ENCODE measurements at regions not wholly inside any gene's neighbourhood (a gene's known extent, or its start where the extent isn't known, plus 50 kb on each side); places are given as distances from the start of the nearest gene placed in this dataset.

- no peak for DNase-seq
These were observed 422.6 kb upstream of the SETBP1 start for GRCh38 chr18:44258086-44258485.

GRCh38 chr18:44258576-44258975 is 422.1 kb upstream of the SETBP1 start:
- no peak for DNase-seq

GRCh38 chr18:44259610-44260009 is 421.1 kb upstream of the SETBP1 start:
- no peak for DNase-seq

- no peak for DNase-seq
These were observed 415.3 kb upstream of the SETBP1 start for GRCh38 chr18:44265437-44265836.

- DNase-seq, result no peak
These were observed 407.4 kb upstream of the SETBP1 start for GRCh38 chr18:44273298-44273697.

GRCh38 chr18:44280479-44280878 is 400.2 kb upstream of the SETBP1 start:
- no peak for DNase-seq

- DNase-seq, result no peak
These were observed 394.6 kb upstream of the SETBP1 start for GRCh38 chr18:44286049-44286448.

GRCh38 chr18:44290366-44290977 is 390.2 kb upstream of the SETBP1 start:
- DNase-seq, result peak in 1 of 3 donors; percentile 15

GRCh38 chr18:44298566-44298965 is 382.1 kb upstream of the SETBP1 start:
- no peak for DNase-seq

GRCh38 chr18:44309185-44309584 is 371.5 kb upstream of the SETBP1 start:
- DNase-seq, result no peak

GRCh38 chr18:44320619-44321460 is 359.8 kb upstream of the SETBP1 start:
- no peak for DNase-seq

GRCh38 chr18:44321868-44322590 is 358.7 kb upstream of the SETBP1 start:
- no peak for DNase-seq

- no peak for DNase-seq
These were observed 357.6 kb upstream of the SETBP1 start for GRCh38 chr18:44323125-44323524.

GRCh38 chr18:44324361-44324760 is 356.3 kb upstream of the SETBP1 start:
- DNase-seq, result no peak

GRCh38 chr18:44325903-44326635 is 354.6 kb upstream of the SETBP1 start:
- DNase-seq, result peak; percentile 29 to 58 (median 55)

- DNase-seq, result no peak
These were observed 348.8 kb upstream of the SETBP1 start for GRCh38 chr18:44331656-44332570.

GRCh38 chr18:44341759-44342158 is 338.9 kb upstream of the SETBP1 start:
- peak; percentile 27 to 38 (median 31) for DNase-seq

GRCh38 chr18:44342162-44342561 is 338.5 kb upstream of the SETBP1 start:
- no peak for DNase-seq

- DNase-seq, result no peak
These were observed 337.7 kb upstream of the SETBP1 start for GRCh38 chr18:44342946-44343345.

- DNase-seq, result no peak
These were observed 337.1 kb upstream of the SETBP1 start for GRCh38 chr18:44343570-44343969.

GRCh38 chr18:44356566-44357157 is 324.0 kb upstream of the SETBP1 start:
- no peak for DNase-seq

GRCh38 chr18:44358402-44358801 is 322.3 kb upstream of the SETBP1 start:
- DNase-seq, result no peak

Data from suppressor macrophage treated with lipopolysaccharide for 1 hour (primary cell).